ENCODE measurements at regions not wholly inside any gene's neighbourhood (a gene's known extent, or its start where the extent isn't known, plus 50 kb on each side); places are given as distances from the start of the nearest gene placed in this dataset.

- Histone ChIP-seq H3K36me3 (ENCODE audit: control insufficient read depth, insufficient read depth, low read length) (no peaks in the 10 kb centered on the region), H2AFZ (ENCODE audit: low read depth, low read length) (no peak overlapping the region), H3K4me3 (no peak overlapping the region), H4K20me1 (replicated peaks; ENCODE audit: control insufficient read depth, insufficient read depth, low read length) (no peaks in the 10 kb centered on the region), H3K4me1 (replicated peaks in 1 of 2; ENCODE audit: control insufficient read depth in 2 of 2, insufficient read depth in 2 of 2, low read length in 2 of 2) (no peaks in the 10 kb centered on the region), H3K4me2 (ENCODE audit: insufficient read depth, low read length) (no peak overlapping the region), H3K9me1 (ENCODE audit: control insufficient read depth, insufficient read depth, low read length) (no peaks in the 10 kb centered on the region), H3K9ac (ENCODE audit: insufficient read depth in 1 of 2, low read depth in 2 of 2, low read length in 2 of 2) (no peak overlapping the region), H3K27me3 (ENCODE audit: control insufficient read depth in 2 of 2, insufficient read depth in 2 of 2, low read length in 2 of 2) (no peaks in the 10 kb centered on the region), H3K79me2 (ENCODE audit: control insufficient read depth, insufficient read depth, low read length) (no peaks in the 10 kb centered on the region), H3K9me3 (replicated peaks; ENCODE audit: control insufficient read depth, insufficient read depth, low read depth, low read length) (no peaks in the 10 kb centered on the region), H3K27ac (ENCODE audit: extremely low read depth, low read depth, low read length) (no peak overlapping the region)
- intact Hi-C loops (cut with micrococcal nuclease) (no loop called here), in situ Hi-C loops (cut with MboI) (no loop called here)
- POLR2A ChIA-PET, result no interaction called here
- DNase-seq (ENCODE audit: extremely low read depth in 1 of 4, low spot score in 3 of 4) (no peak), ATAC-seq (no peak), FAIRE-seq (no peak)
- CTCF ChIA-PET (ENCODE audit: low intra/inter-chr PET ratio), result no interaction called here
- BruUV-seq (replicated peaks), result no TSS peak
- 0% methylated on average over 1 of the region's 2 CpGs for WGBS (ENCODE audit: insufficient coverage, low coverage, missing lambda C conversion rate)
- TF ChIP-seq E2F6 (IDR thresholded peaks at IDR 0.05; ENCODE audit: borderline replicate concordance in 1 of 2, extremely low read depth in 1 of 2, insufficient read depth in 1 of 2, insufficient read length in 1 of 2, low read depth in 1 of 2, low read length in 1 of 2, poor library complexity in 1 of 2, severe bottlenecking in 1 of 2) (no peak), SREBF2 (CRISPR knock-in tag; IDR thresholded peaks at IDR 0.05) (no peak), CTBP1 (IDR thresholded peaks at IDR 0.05; ENCODE audit: borderline replicate concordance) (no peak), TARDBP (IDR thresholded peaks at IDR 0.05) (no peak), SMARCA5 (IDR thresholded peaks at IDR 0.05) (no peak), MAFF (IDR thresholded peaks at IDR 0.05; ENCODE audit: low read length) (no peak), ZNF584 (CRISPR knock-in tag; IDR thresholded peaks at IDR 0.05; ENCODE audit: low read depth) (no peak), ARID1B (IDR thresholded peaks at IDR 0.05) (no peak), NCOA2 (IDR thresholded peaks at IDR 0.05; ENCODE audit: partially characterized antibody in 2 of 2) (no peak), PTTG1 (tag; IDR thresholded peaks at IDR 0.05; ENCODE audit: low read depth) (no peak), PHB2 (IDR thresholded peaks at IDR 0.05; ENCODE audit: low read depth) (no peak), BCLAF1 (IDR thresholded peaks at IDR 0.05; ENCODE audit: borderline replicate concordance in 1 of 2, control insufficient read depth in 1 of 2, low read depth in 2 of 2, low read length in 1 of 2) (no peak), NFYB (IDR thresholded peaks at IDR 0.05; ENCODE audit: extremely low read depth, insufficient read length) (no peak), BDP1 (IDR thresholded peaks at IDR 0.05; ENCODE audit: insufficient read depth, insufficient read length) (no peak), MCM3 (IDR thresholded peaks at IDR 0.05) (no peak), ZNF512 (tag; IDR thresholded peaks at IDR 0.05) (no peak), ZBTB9 (CRISPR knock-in tag; IDR thresholded peaks at IDR 0.05) (no peak), TAL1 (IDR thresholded peaks at IDR 0.05) (no peak)
These were observed 241.2 kb downstream of the KBTBD8 start for GRCh38 chr3:67239353-67239752.
